Keratinocyte (primary cell): ENCODE measurements at regions not wholly inside any gene's neighbourhood (a gene's known extent, or its start where the extent isn't known, plus 50 kb on each side); places are given as distances from the start of the nearest gene placed in this dataset.

Experiments
- DNase-seq: peaks from one replicate; pipeline ENCODE4 v3.0.0-alpha.2; 2011; ENCODE audit warnings: low read depth, missing footprints, low spot score
- FAIRE-seq: peaks from 2 replicates; lab custom pipeline; 2011; peaks lifted over from hg19 to GRCh38; lab: Jason Lieb, UNC
- H2AFZ ChIP-seq: 2 replicates; pipeline ENCODE4 v1.6.0; 2012; ENCODE audit warnings: low read length, control low read depth, inconsistent platforms; ENCODE audit not compliant: control insufficient read depth
- H3K27ac ChIP-seq: 2 replicates; pipeline ENCODE4 v1.5.1; 2011; ENCODE audit warnings: low read length; ENCODE audit not compliant: control insufficient read depth, insufficient read depth
- H3K27me3 ChIP-seq: 3 replicates; pipeline ENCODE4 v1.6.0; 2011; ENCODE audit warnings: low read length; ENCODE audit not compliant: control insufficient read depth, insufficient read depth; ENCODE audit errors: extremely low read depth
- H3K36me3 ChIP-seq, 2 experiments: 2 replicates in 1 of 2; 3 replicates in 1 of 2; pipeline ENCODE4 v1.5.1; 2011; ENCODE audit warnings: low read length in 2 of 2, mild to moderate bottlenecking in 1 of 2; ENCODE audit not compliant: control insufficient read depth in 2 of 2, insufficient read depth in 2 of 2; ENCODE audit errors: extremely low read depth in 1 of 2
- H3K4me1 ChIP-seq: 3 replicates; pipeline ENCODE4 v1.5.1; 2011; ENCODE audit warnings: low read length; ENCODE audit not compliant: control insufficient read depth, insufficient read depth; ENCODE audit errors: extremely low read depth
- H3K4me2 ChIP-seq: 3 replicates; pipeline ENCODE4 v1.6.0; 2011; ENCODE audit warnings: low read depth, low read length; ENCODE audit not compliant: control insufficient read depth, insufficient read depth; ENCODE audit errors: extremely low read depth
- H3K4me3 ChIP-seq, 3 experiments: fragments of 200-600 bp in 1 of 3; sonication (generic) in 1 of 3; 2 replicates in 2 of 3; 3 replicates in 1 of 3; pipeline ENCODE4 v1.5.1; 2011 to 2016; ENCODE audit warnings: low read length in 3 of 3, mild to moderate bottlenecking in 3 of 3, control low read depth in 2 of 3, inconsistent platforms in 1 of 3, low read depth in 1 of 3, mixed read lengths in 1 of 3, mixed run types in 1 of 3, moderate library complexity in 1 of 3; ENCODE audit not compliant: control insufficient read depth in 2 of 3, insufficient read depth in 2 of 3; ENCODE audit errors: extremely low read depth in 1 of 3
- H3K79me2 ChIP-seq: 2 replicates; pipeline ENCODE4 v1.6.0; 2012; ENCODE audit warnings: low read length; ENCODE audit not compliant: control insufficient read depth, insufficient read depth
- H3K9ac ChIP-seq: 3 replicates; pipeline ENCODE4 v1.6.0; 2011; ENCODE audit warnings: low read length; ENCODE audit not compliant: control insufficient read depth, insufficient read depth; ENCODE audit errors: extremely low read depth
- H3K9me1 ChIP-seq: 3 replicates; pipeline ENCODE4 v1.6.0; 2011; ENCODE audit warnings: low read length; ENCODE audit not compliant: control insufficient read depth, insufficient read depth; ENCODE audit errors: extremely low read depth
- H3K9me3 ChIP-seq: 2 replicates; pipeline ENCODE4 v1.5.1; 2012; ENCODE audit warnings: low read depth, low read length; ENCODE audit not compliant: control insufficient read depth
- H4K20me1 ChIP-seq: 3 replicates; pipeline ENCODE4 v1.6.0; 2011; ENCODE audit warnings: low read length; ENCODE audit not compliant: control insufficient read depth, insufficient read depth; ENCODE audit errors: extremely low read depth
- EZH2 ChIP-seq: IDR thresholded peaks from one replicate; pipeline ENCODE4 v1.6.1; 2012; ENCODE audit warnings: inconsistent platforms, mild to moderate bottlenecking, low read length, moderate library complexity
- dilution Hi-C: fragments of 300-500 bp; cut with MboI; formaldehyde crosslinking; loops from one replicate; pipeline ENCODE4 v1.7.0; 2020; ENCODE audit warnings: low sequenced_read_pairs; ENCODE audit not compliant: extremely low pct_ligation_motif_present
- TF ChIP-seq, protein P1 (sequence below), 3 experiments: IDR thresholded peaks in 1 of 3; conservative IDR thresholded peaks in 1 of 3; optimal IDR thresholded peaks in 1 of 3; 2 replicates in 2 of 3; 3 replicates in 1 of 3; pipeline versions ENCODE3 to v1.5.1; 2011; ENCODE audit warnings: low read length in 3 of 3, mild to moderate bottlenecking in 3 of 3, moderate library complexity in 2 of 3, control low read depth in 1 of 3, inconsistent platforms in 1 of 3; ENCODE audit not compliant: insufficient read depth in 2 of 3; ENCODE audit errors: extremely low read depth in 1 of 3

GRCh38 chr6:170229396-170229795, 61.5 kb downstream of the DLL1 start:
- no peaks in the 10 kb centered on the region for H3K9me3 ChIP-seq
- no peak for FAIRE-seq
- no peak for TF ChIP-seq EZH2
- TF ChIP-seq, protein P1, sequence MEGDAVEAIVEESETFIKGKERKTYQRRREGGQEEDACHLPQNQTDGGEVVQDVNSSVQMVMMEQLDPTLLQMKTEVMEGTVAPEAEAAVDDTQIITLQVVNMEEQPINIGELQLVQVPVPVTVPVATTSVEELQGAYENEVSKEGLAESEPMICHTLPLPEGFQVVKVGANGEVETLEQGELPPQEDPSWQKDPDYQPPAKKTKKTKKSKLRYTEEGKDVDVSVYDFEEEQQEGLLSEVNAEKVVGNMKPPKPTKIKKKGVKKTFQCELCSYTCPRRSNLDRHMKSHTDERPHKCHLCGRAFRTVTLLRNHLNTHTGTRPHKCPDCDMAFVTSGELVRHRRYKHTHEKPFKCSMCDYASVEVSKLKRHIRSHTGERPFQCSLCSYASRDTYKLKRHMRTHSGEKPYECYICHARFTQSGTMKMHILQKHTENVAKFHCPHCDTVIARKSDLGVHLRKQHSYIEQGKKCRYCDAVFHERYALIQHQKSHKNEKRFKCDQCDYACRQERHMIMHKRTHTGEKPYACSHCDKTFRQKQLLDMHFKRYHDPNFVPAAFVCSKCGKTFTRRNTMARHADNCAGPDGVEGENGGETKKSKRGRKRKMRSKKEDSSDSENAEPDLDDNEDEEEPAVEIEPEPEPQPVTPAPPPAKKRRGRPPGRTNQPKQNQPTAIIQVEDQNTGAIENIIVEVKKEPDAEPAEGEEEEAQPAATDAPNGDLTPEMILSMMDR (optimal IDR thresholded peaks at IDR 0.05 in 1 of 3, IDR thresholded peaks at IDR 0.05 in 1 of 3, conservative IDR thresholded peaks at IDR 0.05 in 1 of 3; ENCODE audit: extremely low read depth in 1 of 3, insufficient read depth in 2 of 3, low read length in 3 of 3), result no peak
- no peak overlapping the region for H3K4me2 ChIP-seq
- no peak overlapping the region for H3K4me3 ChIP-seq
- no peaks in the 10 kb centered on the region for H3K79me2 ChIP-seq
- H3K9me1 ChIP-seq, result no peaks in the 10 kb centered on the region
- no peaks in the 10 kb centered on the region for H3K27me3 ChIP-seq
- DNase-seq, result no peak
- no peaks in the 10 kb centered on the region for H3K36me3 ChIP-seq
- dilution Hi-C loops, result no loop called here
- H3K27ac ChIP-seq, result no peak overlapping the region
- H3K9ac ChIP-seq, result no peak overlapping the region
- H2AFZ ChIP-seq, result no peak overlapping the region
- peaks cover 36% of the 10 kb centered on the region for H3K4me1 ChIP-seq
- H4K20me1 ChIP-seq, result no peaks in the 10 kb centered on the region

- FAIRE-seq (no peak), DNase-seq (no peak)
- peaks cover 41% of the 10 kb centered on the region for H3K4me1 ChIP-seq
- no peak overlapping the region for H3K9ac ChIP-seq
- H3K4me2 ChIP-seq, result no peak overlapping the region
- no peak overlapping the region for H2AFZ ChIP-seq
- no peaks in the 10 kb centered on the region for H3K9me1 ChIP-seq
- no peak overlapping the region for H3K27ac ChIP-seq
- H3K79me2 ChIP-seq, result no peaks in the 10 kb centered on the region
- dilution Hi-C loops, result no loop called here
- H3K4me3 ChIP-seq, result no peak overlapping the region
- TF ChIP-seq EZH2, result no peak
- TF ChIP-seq, protein P1 (optimal IDR thresholded peaks at IDR 0.05 in 1 of 3, IDR thresholded peaks at IDR 0.05 in 1 of 3, conservative IDR thresholded peaks at IDR 0.05 in 1 of 3; ENCODE audit: extremely low read depth in 1 of 3, insufficient read depth in 2 of 3, low read length in 3 of 3), result no peak
- H3K9me3 ChIP-seq, result no peaks in the 10 kb centered on the region
- no peaks in the 10 kb centered on the region for H4K20me1 ChIP-seq
- no peaks in the 10 kb centered on the region for H3K36me3 ChIP-seq
- no peaks in the 10 kb centered on the region for H3K27me3 ChIP-seq
Measured at GRCh38 chr6:170228946-170229310, 62.0 kb downstream of the DLL1 start.
